Naive B cell (primary cell): ENCODE measurements at regions not wholly inside any gene's neighbourhood (a gene's known extent, or its start where the extent isn't known, plus 50 kb on each side); places are given as distances from the start of the nearest gene placed in this dataset.
"Not testable (repeated sequence)": the region's sequence is repeated elsewhere in the genome, so short reads cannot be mapped to it uniquely, and the experiment has no call there.

Experiments used
- ATAC-seq, 2 donors: fragments of 150-1000 bp; cut with Tn5 transposase; 2 replicates each; pipeline ENCODE4 v1.10.0; 2021; ENCODE audit warnings: low read depth in 2 of 2, mild to moderate bottlenecking in 2 of 2, moderate library complexity in 2 of 2
- DNase-seq: peaks from one replicate; pipeline ENCODE4 v3.0.0; 2022
- H3K27ac Mint-ChIP-seq, 6 donors: one replicate each; pipeline ENCODE4 v1.8.0; 2020 to 2022; ENCODE audit warnings: mild to moderate bottlenecking in 6 of 6, mixed read lengths in 6 of 6, moderate library complexity in 5 of 6, inconsistent platforms in 2 of 6
- H3K27me3 Mint-ChIP-seq, 3 donors: one replicate each; pipeline ENCODE4 v1.8.0; 2021 to 2022; ENCODE audit warnings: mixed read lengths in 3 of 3, mild to moderate bottlenecking in 1 of 3
- H3K36me3 Mint-ChIP-seq, 2 donors: one replicate each; pipeline ENCODE4 v1.8.0; 2020 to 2022; ENCODE audit warnings: mixed read lengths in 2 of 2, inconsistent platforms in 1 of 2, mild to moderate bottlenecking in 1 of 2
- H3K4me1 Mint-ChIP-seq, 3 donors: one replicate each; pipeline ENCODE4 v1.8.0; 2020 to 2022; ENCODE audit warnings: mixed read lengths in 3 of 3, inconsistent platforms in 1 of 3, mild to moderate bottlenecking in 1 of 3, moderate library complexity in 1 of 3
- H3K4me3 Mint-ChIP-seq, 8 donors: one replicate each; pipeline ENCODE4 v1.8.0; 2020 to 2022; ENCODE audit warnings: mild to moderate bottlenecking in 8 of 8, mixed read lengths in 8 of 8, moderate library complexity in 8 of 8, inconsistent platforms in 2 of 8
- H3K9me3 Mint-ChIP-seq, 7 donors: one replicate each; pipeline ENCODE4 v1.8.0; 2020 to 2022; ENCODE audit warnings: mixed read lengths in 7 of 7, mild to moderate bottlenecking in 5 of 7, inconsistent platforms in 2 of 7, moderate library complexity in 1 of 7

DNA sequence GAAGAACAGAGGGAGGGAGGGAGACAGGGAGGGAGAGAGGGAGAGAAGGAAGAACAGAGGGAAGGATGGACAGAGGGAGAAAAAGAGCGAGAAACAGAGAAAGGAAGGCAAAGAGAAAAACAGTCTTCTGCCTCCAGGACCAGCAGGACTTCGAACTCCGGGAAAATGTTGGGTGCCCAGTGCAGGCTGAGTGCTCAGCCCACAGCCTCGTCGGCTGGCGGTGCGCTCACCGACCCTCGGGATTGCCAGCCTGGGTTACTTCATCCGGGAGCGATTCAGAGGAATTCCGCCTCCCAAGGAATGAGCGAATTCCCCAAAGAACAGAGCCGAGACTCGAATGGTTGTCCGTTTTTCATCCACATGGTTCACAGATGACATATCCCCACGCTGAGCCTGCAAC is 1931.7 kb upstream of the DEFB115 start:
- Mint-ChIP-seq H3K9me3 (peaks cover 10 to 47% (median 29%) of the 10 kb centered on the region in 7 donors), H3K36me3 (peaks cover 4 to 19% of the 10 kb centered on the region in 2 donors), H3K27me3 (peaks cover 0 to 18% (median 16%) of the 10 kb centered on the region in 3 donors)
- H3K4me1 Mint-ChIP-seq, H3K27ac Mint-ChIP-seq, H3K4me3 Mint-ChIP-seq, ATAC-seq, DNase-seq: not testable (repeated sequence)

DNA sequence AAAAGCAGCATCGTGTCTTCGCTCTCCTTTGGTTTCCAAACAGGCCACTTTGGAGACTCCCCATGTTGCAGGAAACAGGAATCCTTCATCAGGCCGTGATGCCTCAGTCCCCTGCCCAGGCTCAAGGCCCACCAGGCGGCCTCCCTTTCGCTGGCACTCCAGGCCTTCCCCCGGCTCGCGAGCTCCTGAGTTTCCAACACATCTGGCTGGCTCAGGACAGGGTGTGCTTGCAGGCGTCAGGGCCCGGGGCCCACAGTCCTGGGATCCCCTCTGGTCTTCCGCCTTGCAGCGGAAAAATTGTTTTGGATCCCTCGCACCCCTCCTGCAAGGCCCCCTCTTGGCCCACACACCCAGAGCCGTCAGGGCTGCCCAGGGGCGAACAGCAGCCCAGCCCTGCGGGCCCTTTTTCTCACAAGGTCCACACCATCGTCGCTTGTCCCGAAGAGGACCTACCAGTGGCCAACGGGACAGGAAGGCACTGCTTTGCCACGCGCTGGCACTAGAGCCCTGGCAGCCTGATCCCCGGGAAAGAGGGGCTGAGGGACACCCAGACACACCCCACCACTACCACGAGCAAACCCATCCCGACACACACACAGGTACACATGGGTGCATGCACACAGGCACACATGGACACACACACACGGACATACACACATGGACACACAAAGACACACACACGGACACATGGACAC is 1930.9 kb upstream of the DEFB115 start:
- Mint-ChIP-seq H3K9me3 (peaks cover 10 to 49% (median 31%) of the 10 kb centered on the region in 7 donors), H3K4me1 (peaks cover 0 to 6% (median 0%) of the 10 kb centered on the region in 3 donors), H3K4me3 (peak overlapping the region in 1 of 8 donors; percentile 18), H3K27me3 (peaks cover 0 to 18% (median 16%) of the 10 kb centered on the region in 3 donors), H3K36me3 (peaks cover 4 to 19% of the 10 kb centered on the region in 2 donors), H3K27ac (no peak overlapping the region)
- ATAC-seq (no peak), DNase-seq (no peak)

DNA sequence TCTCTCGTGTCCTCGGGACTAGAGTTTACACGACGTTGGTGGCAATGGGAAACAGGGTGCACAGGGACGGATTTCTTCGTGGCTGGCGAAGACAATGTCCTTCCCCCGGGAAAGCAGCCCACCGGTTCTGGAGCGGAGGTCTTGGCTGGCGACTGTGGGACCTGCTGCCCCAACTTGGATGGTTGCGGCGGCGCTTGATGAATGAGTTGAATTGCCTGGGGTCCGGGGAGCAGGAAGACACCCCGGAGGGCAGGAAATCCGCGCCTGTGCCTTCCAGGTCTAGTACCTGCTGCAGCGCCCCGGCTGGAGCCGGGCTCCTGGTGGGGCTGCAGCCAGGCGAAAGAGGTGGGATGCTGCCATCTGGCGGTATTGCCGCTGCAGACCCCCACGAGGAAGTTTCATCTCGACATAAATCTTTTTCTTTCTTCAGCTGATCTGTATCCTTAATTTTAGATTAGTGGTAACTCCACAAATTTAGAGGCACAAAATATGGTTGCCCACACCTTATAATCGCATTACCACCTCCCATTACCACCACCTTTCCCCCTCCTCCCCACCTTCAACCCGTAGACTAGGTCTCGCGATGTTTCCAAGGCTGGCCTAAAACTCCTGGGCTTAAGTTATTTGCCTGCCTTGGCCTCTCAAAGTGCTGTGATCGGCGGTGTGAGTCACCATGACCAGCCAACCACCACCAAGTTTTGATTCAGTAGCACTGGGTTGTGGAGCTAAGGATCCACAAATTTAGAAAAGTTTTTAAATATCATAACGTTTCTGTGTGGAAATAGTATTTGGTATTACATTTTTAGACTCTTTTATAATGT is 1929.7 kb upstream of the DEFB115 start:
- H3K4me1 Mint-ChIP-seq, H3K27ac Mint-ChIP-seq, ATAC-seq, DNase-seq: not testable (repeated sequence)
- peaks cover 4 to 20% of the 10 kb centered on the region in 2 donors for H3K36me3 Mint-ChIP-seq
- H3K27me3 Mint-ChIP-seq, result peaks cover 0 to 18% (median 16%) of the 10 kb centered on the region in 3 donors
- peak overlapping the region in 1 of 8 donors; percentile 6 for H3K4me3 Mint-ChIP-seq
- H3K9me3 Mint-ChIP-seq, result peaks cover 14 to 56% (median 41%) of the 10 kb centered on the region in 7 donors

DNA sequence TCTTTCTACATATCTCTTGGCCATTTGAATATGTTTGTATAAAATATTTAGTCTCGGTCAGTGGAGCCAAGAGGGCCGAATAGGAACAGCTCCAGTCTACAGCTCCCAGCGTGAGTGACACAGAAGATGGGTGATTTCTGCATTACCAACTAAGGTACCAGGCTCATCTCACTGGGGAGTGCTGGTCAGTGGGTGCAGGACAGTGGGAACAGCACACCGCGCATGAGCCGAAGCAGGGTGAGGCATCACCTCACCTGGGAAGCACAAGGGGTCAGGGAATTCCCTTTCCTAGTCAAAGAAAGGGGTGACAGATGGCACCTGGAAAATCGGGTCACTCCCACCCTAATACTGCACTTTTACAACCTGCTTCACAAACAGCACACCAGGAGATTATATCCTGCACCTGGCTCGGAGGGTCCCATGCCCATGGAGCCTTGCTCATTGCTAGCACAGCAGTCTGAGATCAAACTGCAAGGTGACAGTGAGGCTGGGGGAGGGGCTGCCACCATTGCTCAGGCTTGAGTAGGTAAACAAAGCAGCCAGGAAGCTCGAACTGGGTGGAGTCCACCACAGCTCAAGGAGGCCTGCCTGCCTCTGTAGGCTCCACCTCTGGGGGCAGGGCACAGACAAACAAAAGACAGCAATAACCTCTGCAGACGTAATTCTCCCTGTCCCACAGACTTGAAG is 1926.9 kb upstream of the DEFB115 start:
- not testable (repeated sequence) for H3K4me3 Mint-ChIP-seq, ATAC-seq, DNase-seq, H3K27ac Mint-ChIP-seq, H3K4me1 Mint-ChIP-seq
- Mint-ChIP-seq H3K27me3 (peaks cover 0 to 16% (median 12%) of the 10 kb centered on the region in 3 donors), H3K9me3 (peaks cover 27 to 67% (median 56%) of the 10 kb centered on the region in 7 donors), H3K36me3 (peaks cover 4 to 31% of the 10 kb centered on the region in 2 donors)

DNA sequence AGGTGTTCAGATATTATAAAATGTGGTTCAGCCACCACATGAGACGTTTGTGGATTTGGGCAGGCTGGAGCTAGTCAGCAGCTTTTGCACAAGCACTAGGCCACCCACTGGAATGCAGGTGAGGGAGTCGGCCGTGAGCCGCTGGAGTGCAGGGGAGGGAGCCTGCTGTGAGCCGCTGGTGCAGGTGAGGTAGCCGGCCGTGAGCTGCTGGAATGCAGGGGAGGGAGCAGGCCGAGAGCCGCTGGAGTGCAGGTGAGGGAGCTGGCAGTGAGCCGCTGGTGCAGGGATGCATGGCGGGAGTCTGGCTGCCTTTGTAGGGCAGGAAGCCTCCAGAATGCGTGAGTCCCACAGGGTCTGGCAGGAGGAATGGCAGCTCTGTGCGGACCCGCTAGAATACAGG is 1907.6 kb upstream of the DEFB115 start:
- Mint-ChIP-seq H3K27ac (no peak overlapping the region), H3K9me3 (peaks cover 0 to 47% (median 21%) of the 10 kb centered on the region in 7 donors), H3K4me3 (peak overlapping the region in 1 of 8 donors; percentile 42), H3K4me1 (no peaks in the 10 kb centered on the region), H3K36me3 (no peaks in the 10 kb centered on the region), H3K27me3 (no peaks in the 10 kb centered on the region)
- DNase-seq (no peak), ATAC-seq (no peak)

- DNase-seq, ATAC-seq, H3K4me1 Mint-ChIP-seq, H3K27ac Mint-ChIP-seq, H3K4me3 Mint-ChIP-seq, H3K36me3 Mint-ChIP-seq, H3K27me3 Mint-ChIP-seq: not testable (repeated sequence)
- H3K9me3 Mint-ChIP-seq, result peaks cover 0 to 30% (median 16%) of the 10 kb centered on the region in 7 donors
Observed at GRCh38 chr20:29375937-29376336, 1881.5 kb upstream of the DEFB115 start.

GRCh38 chr20:29392853-29393252 is 1864.6 kb upstream of the DEFB115 start:
- peaks cover 2 to 18% (median 6%) of the 10 kb centered on the region in 7 donors for H3K9me3 Mint-ChIP-seq
- ATAC-seq, DNase-seq: not testable (repeated sequence)

DNA sequence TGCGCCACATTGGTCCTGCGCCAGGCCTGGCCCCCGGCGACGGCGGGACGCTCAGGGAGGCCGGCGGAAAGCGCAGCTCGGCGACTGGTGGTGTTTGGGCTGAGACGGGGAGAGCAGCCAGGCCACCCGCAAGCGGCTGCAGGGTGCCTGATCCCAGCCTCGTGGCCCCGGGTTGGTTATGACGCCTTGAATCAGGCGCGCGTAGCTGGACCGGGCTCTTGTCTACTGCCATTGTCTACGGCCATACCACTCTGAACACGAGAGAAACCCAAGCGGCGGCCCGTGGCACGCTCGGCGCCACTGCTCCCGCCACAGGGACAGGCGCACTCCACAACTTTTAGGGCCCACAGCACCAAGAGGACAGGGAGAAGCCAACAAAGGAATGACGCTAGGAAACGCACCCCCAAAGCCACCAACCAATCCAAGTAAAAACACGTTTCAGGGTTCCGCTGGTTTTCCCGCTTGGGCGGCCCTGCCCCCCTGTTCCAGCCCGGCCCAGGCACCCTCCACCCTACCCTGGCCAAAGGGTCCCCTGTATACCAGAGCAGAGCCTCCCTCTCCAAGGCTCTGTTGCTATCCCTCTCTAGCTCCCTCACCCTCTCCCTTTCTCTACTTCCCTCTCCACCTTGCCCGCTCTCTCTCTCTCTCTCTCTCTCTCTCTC is 1849.3 kb upstream of the DEFB115 start:
- no peak for ATAC-seq
- Mint-ChIP-seq H3K27ac (no peak overlapping the region), H3K9me3 (peaks cover 13 to 48% (median 36%) of the 10 kb centered on the region in 7 donors), H3K4me1 (peaks cover 0 to 12% (median 0%) of the 10 kb centered on the region in 3 donors), H3K27me3 (peaks cover 0 to 16% (median 9%) of the 10 kb centered on the region in 3 donors), H3K36me3 (peaks cover 0 to 34% of the 10 kb centered on the region in 2 donors), H3K4me3 (peak overlapping the region in 2 of 8 donors; percentile 47 to 49)
- no peak for DNase-seq

More at GRCh38 chr20:29392853-29393252, 1864.6 kb upstream of the DEFB115 start:
- H3K4me1 Mint-ChIP-seq, H3K27ac Mint-ChIP-seq, H3K36me3 Mint-ChIP-seq, H3K27me3 Mint-ChIP-seq, H3K4me3 Mint-ChIP-seq: not testable (repeated sequence)

DNA sequence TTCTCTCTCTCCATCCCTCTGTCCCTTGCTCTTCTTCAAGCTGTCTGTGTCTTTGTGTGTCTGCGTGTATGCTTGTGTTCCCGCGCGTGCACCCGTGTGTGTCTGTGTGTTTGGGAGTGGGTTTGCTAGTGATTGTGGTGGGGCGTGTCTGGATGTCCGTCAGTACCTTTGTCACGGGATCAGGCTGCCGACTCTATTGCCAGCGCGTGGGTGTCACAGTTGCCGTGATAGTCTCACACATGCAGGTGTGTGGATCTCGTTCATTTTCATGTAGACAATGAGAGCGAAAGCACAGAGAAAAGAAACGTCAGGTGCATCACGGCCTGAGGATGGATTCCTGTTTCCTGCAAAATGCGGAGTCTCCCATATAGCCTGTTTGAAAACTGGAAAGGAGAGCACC is 1848.8 kb upstream of the DEFB115 start:
- Mint-ChIP-seq H3K27me3 (peaks cover 3 to 16% (median 9%) of the 10 kb centered on the region in 3 donors), H3K4me3 (peak overlapping the region in 2 of 8 donors; percentile 47 to 77), H3K9me3 (peaks cover 13 to 52% (median 37%) of the 10 kb centered on the region in 7 donors), H3K36me3 (peaks cover 0 to 34% of the 10 kb centered on the region in 2 donors), H3K4me1 (peaks cover 0 to 16% (median 0%) of the 10 kb centered on the region in 3 donors)
- H3K27ac Mint-ChIP-seq, ATAC-seq, DNase-seq: not testable (repeated sequence)

DNA sequence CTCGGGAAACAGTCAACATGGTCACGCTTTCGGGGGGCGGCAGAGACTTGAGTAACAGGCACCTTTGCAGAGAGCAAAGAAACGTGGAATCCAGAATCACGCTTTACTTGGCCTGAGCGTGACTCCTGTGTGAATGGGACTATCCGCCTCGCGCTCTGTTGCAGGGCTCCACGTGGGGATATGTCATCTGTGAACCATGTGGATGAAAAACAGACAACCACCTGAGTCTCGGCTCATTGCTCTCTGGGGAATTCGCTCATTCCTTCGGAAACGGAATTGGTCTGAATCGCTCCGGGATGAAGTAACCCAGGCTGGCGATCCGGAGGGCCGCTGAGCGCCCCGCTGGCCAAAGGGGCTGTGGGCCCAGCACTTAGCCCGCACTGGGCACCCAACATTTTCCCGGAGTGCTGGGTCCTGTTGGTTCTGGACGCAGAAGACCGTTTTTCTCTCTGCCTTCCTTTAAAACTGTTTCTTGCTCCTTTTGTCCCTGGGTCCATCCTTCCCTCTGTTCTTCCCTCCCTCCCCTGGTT is 1848.2 kb upstream of the DEFB115 start:
- not testable (repeated sequence) for H3K27ac Mint-ChIP-seq, H3K4me3 Mint-ChIP-seq, DNase-seq, ATAC-seq
- peaks cover 3 to 16% (median 9%) of the 10 kb centered on the region in 3 donors for H3K27me3 Mint-ChIP-seq
- peaks cover 13 to 54% (median 37%) of the 10 kb centered on the region in 7 donors for H3K9me3 Mint-ChIP-seq
- H3K4me1 Mint-ChIP-seq, result peaks cover 0 to 16% (median 0%) of the 10 kb centered on the region in 3 donors
- peaks cover 0 to 34% of the 10 kb centered on the region in 2 donors for H3K36me3 Mint-ChIP-seq

DNA sequence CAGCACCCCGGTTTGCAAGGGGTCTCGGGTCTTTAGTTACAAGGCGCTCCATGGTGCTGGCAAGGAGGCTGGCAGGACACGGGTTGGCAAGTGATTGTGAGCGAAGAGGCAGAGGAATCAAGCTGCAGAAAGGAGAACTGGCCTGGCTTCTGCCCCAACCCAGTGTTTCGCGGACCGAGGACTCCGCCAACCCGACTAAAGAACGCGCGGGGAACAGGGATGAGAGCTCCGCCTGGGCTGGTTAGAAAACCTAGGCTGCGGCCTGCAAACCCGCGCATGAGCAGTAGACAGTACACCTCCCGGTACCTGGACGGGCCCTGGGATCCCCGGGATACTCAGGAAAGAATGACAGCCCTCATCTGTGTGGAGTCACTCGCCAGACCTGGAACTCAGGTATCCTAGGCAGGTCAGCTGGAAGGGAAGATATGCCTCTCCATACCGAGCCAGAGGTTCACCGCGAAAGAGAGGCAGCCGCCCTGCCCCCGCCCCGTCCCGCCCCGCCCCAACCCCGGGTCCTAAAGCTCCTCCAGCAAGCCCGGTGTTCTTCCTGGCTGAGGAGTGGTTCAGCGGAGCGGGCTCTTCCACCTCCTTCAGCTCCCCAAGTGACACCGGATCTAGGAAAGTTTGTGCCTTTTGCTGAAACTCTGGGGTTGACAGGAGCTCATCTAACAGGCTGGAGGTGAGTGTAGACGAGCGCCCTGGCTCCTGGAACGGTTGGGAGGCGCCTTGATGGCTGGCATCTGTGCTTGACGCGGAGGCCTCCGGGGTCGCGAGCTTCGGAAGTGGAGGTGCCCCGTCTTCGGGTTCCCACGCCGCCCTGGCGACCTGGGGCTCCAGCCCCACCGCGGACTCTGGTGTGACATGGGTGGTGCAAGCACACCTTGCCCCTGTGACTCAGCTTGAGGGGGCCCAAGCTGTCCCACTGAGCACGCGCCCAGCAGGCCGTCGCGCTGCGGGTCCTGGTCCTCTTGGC is 1847.3 kb upstream of the DEFB115 start:
- ATAC-seq (no peak), DNase-seq (no peak)
- Mint-ChIP-seq H3K4me1 (peaks cover 0 to 16% (median 0%) of the 10 kb centered on the region in 3 donors), H3K27ac (no peak overlapping the region), H3K27me3 (peaks cover 3 to 16% (median 9%) of the 10 kb centered on the region in 3 donors), H3K9me3 (peaks cover 13 to 48% (median 35%) of the 10 kb centered on the region in 7 donors), H3K4me3 (peak overlapping the region in 2 of 8 donors; percentile 41 to 87), H3K36me3 (peaks cover 0 to 28% of the 10 kb centered on the region in 2 donors)
